Muscle of leg (tissue), 3 donors: ENCODE measurements at regions not wholly inside any gene's neighbourhood (a gene's known extent, or its start where the extent isn't known, plus 50 kb on each side); places are given as distances from the start of the nearest gene placed in this dataset.
A peak's percentile ranks its signal among the peaks of the same experiment; 100 is the strongest.

Experiments
- DNase-seq: peaks from one replicate; pipeline ENCODE4 v3.0.0; 2013
- H3K27ac ChIP-seq: one replicate; pipeline ENCODE4 v1.5.1; 2013; ENCODE audit warnings: mild to moderate bottlenecking, low read length, control low read depth
- H3K27me3 ChIP-seq: one replicate; pipeline ENCODE4 v1.6.1; 2013; ENCODE audit warnings: low read length; ENCODE audit not compliant: control insufficient read depth, insufficient read depth
- H3K36me3 ChIP-seq: one replicate; pipeline ENCODE4 v1.6.1; 2013; ENCODE audit warnings: low read length; ENCODE audit not compliant: control insufficient read depth, insufficient read depth
- H3K4me1 ChIP-seq: one replicate; pipeline ENCODE4 v1.6.1; 2013; ENCODE audit warnings: low read length; ENCODE audit not compliant: control insufficient read depth, insufficient read depth
- H3K4me3 ChIP-seq: one replicate; pipeline ENCODE4 v1.5.1; 2013; ENCODE audit warnings: low read length, control low read depth
- H3K9me3 ChIP-seq: replicated peaks from 2 replicates; pipeline ENCODE4 v1.6.1; 2013; ENCODE audit warnings: low read depth, low read length; ENCODE audit not compliant: control insufficient read depth
- WGBS: methylation state at CpG from one replicate; pipeline ENCODE4 v1.1.5; 2013; ENCODE audit warnings: missing lambda C conversion rate; ENCODE audit not compliant: insufficient coverage; 5-methylcytosine and 5-hydroxymethylcytosine counted together

- Histone ChIP-seq H3K4me1 (no peaks in the 10 kb centered on the region), H3K36me3 (no peaks in the 10 kb centered on the region), H3K4me3 (no peak overlapping the region), H3K27me3 (no peaks in the 10 kb centered on the region), H3K9me3 (no peaks in the 10 kb centered on the region), H3K27ac (no peak overlapping the region)
- WGBS, result 88% methylated on average over 1 of the region's 3 CpGs
- DNase-seq, result no peak
Observed at GRCh38 chr2:182631299-182631698, 84.8 kb upstream of the DNAJC10 start.

GRCh38 chr2:182634386-182634785 is 81.7 kb upstream of the DNAJC10 start:
- no peaks in the 10 kb centered on the region for H3K9me3 ChIP-seq
- no peak for DNase-seq
- H3K27me3 ChIP-seq, result no peaks in the 10 kb centered on the region
- no peaks in the 10 kb centered on the region for H3K4me1 ChIP-seq
- H3K36me3 ChIP-seq, result no peaks in the 10 kb centered on the region
- H3K4me3 ChIP-seq, result no peak overlapping the region
- H3K27ac ChIP-seq, result no peak overlapping the region
- no CpG with 5 or more reads among the region's 3 CpGs for WGBS

DNA sequence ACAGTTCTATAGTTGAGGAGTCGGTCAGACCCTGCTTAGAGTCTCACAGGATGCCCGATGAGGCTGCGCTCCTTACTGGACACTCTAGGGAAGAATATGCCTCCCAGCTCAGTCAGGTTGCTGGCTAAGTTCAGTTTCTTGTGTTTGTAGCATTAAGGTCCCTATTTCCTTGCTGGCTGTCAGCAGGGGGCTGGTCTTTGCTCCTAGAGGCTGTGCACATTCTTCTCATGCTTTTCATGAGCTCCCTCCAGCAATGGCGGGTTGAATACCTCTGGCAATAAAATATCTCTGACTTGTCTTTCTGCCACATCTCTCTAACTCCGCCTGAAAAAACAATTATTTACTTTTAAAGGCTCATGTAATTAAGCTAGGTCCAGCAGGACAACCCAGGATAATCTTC is 79.4 kb upstream of the DNAJC10 start:
- no peak for DNase-seq
- no peak overlapping the region for H3K4me3 ChIP-seq
- no peaks in the 10 kb centered on the region for H3K4me1 ChIP-seq
- no peaks in the 10 kb centered on the region for H3K9me3 ChIP-seq
- H3K27me3 ChIP-seq, result no peaks in the 10 kb centered on the region
- no peak overlapping the region for H3K27ac ChIP-seq
- 100% methylated on average over 3 of the region's 5 CpGs for WGBS
- no peaks in the 10 kb centered on the region for H3K36me3 ChIP-seq

GRCh38 chr2:182638667-182639066 is 77.4 kb upstream of the DNAJC10 start:
- Histone ChIP-seq H3K27ac (no peak overlapping the region), H3K4me3 (no peak overlapping the region), H3K4me1 (no peaks in the 10 kb centered on the region), H3K36me3 (no peaks in the 10 kb centered on the region), H3K9me3 (no peaks in the 10 kb centered on the region), H3K27me3 (no peaks in the 10 kb centered on the region)
- no peak for DNase-seq
- WGBS, result no CpG with 5 or more reads among the region's 2 CpGs

DNA sequence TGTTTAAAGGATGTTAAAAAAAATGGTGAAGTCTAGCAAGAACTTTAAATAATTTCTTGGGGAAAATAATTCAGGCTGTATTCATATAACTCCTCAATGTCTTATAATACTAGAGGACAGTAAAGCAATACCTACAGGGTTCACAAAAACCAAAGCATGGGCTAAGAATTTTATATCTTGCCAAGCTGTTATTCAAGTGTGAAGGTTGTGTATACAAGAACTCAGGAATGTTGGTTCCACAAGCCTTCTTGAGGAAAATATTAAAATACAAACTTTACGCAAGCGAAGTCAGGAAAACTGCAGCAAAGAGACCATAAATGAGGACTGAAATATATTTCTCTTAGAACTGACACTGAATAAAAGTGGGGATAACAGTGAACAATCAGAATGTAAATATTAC is 76.1 kb upstream of the DNAJC10 start:
- Histone ChIP-seq H3K4me1 (no peaks in the 10 kb centered on the region), H3K36me3 (no peaks in the 10 kb centered on the region), H3K9me3 (no peaks in the 10 kb centered on the region), H3K27me3 (no peaks in the 10 kb centered on the region), H3K27ac (no peak overlapping the region), H3K4me3 (no peak overlapping the region)
- DNase-seq, result no peak
- no CpG with 5 or more reads among the region's 2 CpGs for WGBS

- Histone ChIP-seq H3K36me3 (no peaks in the 10 kb centered on the region), H3K9me3 (no peaks in the 10 kb centered on the region), H3K4me1 (no peaks in the 10 kb centered on the region), H3K27ac (no peak overlapping the region), H3K27me3 (no peaks in the 10 kb centered on the region), H3K4me3 (no peak overlapping the region)
- no CpG with 5 or more reads among the region's 3 CpGs for WGBS
- peak; percentile 33 for DNase-seq
Observed at GRCh38 chr2:182642328-182642727, 73.7 kb upstream of the DNAJC10 start.

- no peak for DNase-seq
- Histone ChIP-seq H3K9me3 (no peaks in the 10 kb centered on the region), H3K27me3 (no peaks in the 10 kb centered on the region), H3K4me1 (no peaks in the 10 kb centered on the region), H3K27ac (no peak overlapping the region), H3K4me3 (no peak overlapping the region), H3K36me3 (no peaks in the 10 kb centered on the region)
- no CpG with 5 or more reads among the region's 5 CpGs for WGBS
Observed at GRCh38 chr2:182646763-182647498, 69.1 kb upstream of the DNAJC10 start.

GRCh38 chr2:182647499-182647787 is 68.6 kb upstream of the DNAJC10 start:
- no peaks in the 10 kb centered on the region for H3K27me3 ChIP-seq
- no peaks in the 10 kb centered on the region for H3K36me3 ChIP-seq
- H3K27ac ChIP-seq, result no peak overlapping the region
- DNase-seq, result no peak
- WGBS, result no CpG with 5 or more reads among the region's 2 CpGs
- no peak overlapping the region for H3K4me3 ChIP-seq
- H3K9me3 ChIP-seq, result no peaks in the 10 kb centered on the region
- no peaks in the 10 kb centered on the region for H3K4me1 ChIP-seq

GRCh38 chr2:182649316-182649715 is 66.7 kb upstream of the DNAJC10 start:
- WGBS, result 80% methylated on average over 2 of the region's 6 CpGs
- H3K4me3 ChIP-seq, result no peak overlapping the region

DNA sequence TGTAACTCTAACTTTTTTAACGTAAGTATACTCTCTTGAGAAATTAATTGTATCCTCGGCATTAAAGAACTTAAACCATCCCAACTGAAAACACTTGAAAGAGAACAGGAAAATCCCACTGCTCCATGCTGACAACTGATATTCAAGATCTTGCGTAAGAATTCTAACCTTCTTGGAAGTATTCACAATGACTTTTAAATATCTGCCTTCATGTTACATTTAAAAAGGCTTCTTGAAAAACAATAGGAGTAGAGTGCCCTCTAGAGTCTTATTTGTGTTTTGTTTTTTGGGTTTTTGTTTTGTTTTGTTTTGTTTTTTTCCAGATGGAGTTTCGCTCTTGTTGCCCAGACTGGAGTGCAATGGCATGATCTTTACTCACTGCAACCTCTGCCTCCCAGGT is 65.4 kb upstream of the DNAJC10 start:
- Histone ChIP-seq H3K4me1 (peaks cover 1% of the 10 kb centered on the region), H3K36me3 (no peaks in the 10 kb centered on the region), H3K9me3 (no peaks in the 10 kb centered on the region), H3K27ac (no peak overlapping the region), H3K4me3 (no peak overlapping the region), H3K27me3 (no peaks in the 10 kb centered on the region)
- DNase-seq, result peak; percentile 77
- WGBS, result no CpG with 5 or more reads among the region's 4 CpGs

More at GRCh38 chr2:182649316-182649715, 66.7 kb upstream of the DNAJC10 start:
- DNase-seq, result peak; percentile 15
- Histone ChIP-seq H3K27ac (no peak overlapping the region), H3K27me3 (no peaks in the 10 kb centered on the region), H3K9me3 (no peaks in the 10 kb centered on the region), H3K36me3 (no peaks in the 10 kb centered on the region), H3K4me1 (no peaks in the 10 kb centered on the region)

GRCh38 chr2:182652326-182652725 is 63.7 kb upstream of the DNAJC10 start:
- Histone ChIP-seq H3K36me3 (no peaks in the 10 kb centered on the region), H3K9me3 (no peaks in the 10 kb centered on the region), H3K27ac (no peak overlapping the region), H3K4me1 (peaks cover 2% of the 10 kb centered on the region), H3K27me3 (no peaks in the 10 kb centered on the region), H3K4me3 (no peak overlapping the region)
- WGBS, result 47% methylated on average over 4 of the region's 6 CpGs
- DNase-seq, result no peak
